OCI-LY7 (cell line): ENCODE measurements at regions not wholly inside any gene's neighbourhood (a gene's known extent, or its start where the extent isn't known, plus 50 kb on each side); places are given as distances from the start of the nearest gene placed in this dataset.

Experiments used
- BruUV-seq: library from RNA; stranded (reverse); fragments of 400-500 nt; replicated peaks from 2 replicates; lab custom pipeline; 2021; lab: Mats Ljungman, UMichigan
- CTCF ChIA-PET: fragments of 300-600 bp; sonication (Branson Sonifier 250); formaldehyde crosslinking; loops from one replicate; lab custom pipeline; 2022; ENCODE audit warnings: antibody characterized with exemption; ENCODE audit not compliant: unreplicated experiment; lab: Charles Lee
- POLR2A ChIA-PET: fragments of 300-600 bp; sonication (Branson Sonifier 250); formaldehyde crosslinking; loops from one replicate; lab custom pipeline; 2022; ENCODE audit warnings: antibody characterized with exemption; lab: Charles Lee
- DNase-seq: peaks from one replicate; pipeline ENCODE4 v3.0.0-alpha.2; 2015; ENCODE audit warnings: low spot score
- H2AFZ ChIP-seq: fragments of 200-600 bp; sonication (generic), shearing (Covaris generic); 2 replicates; pipeline ENCODE4 v1.6.1; 2014; ENCODE audit warnings: mild to moderate bottlenecking, antibody characterized with exemption, low read length, moderate library complexity
- H3K27ac ChIP-seq: fragments of 200-600 bp; sonication (generic); 2 replicates; pipeline ENCODE4 v1.5.1; 2014; ENCODE audit warnings: mixed run types, low read depth, mild to moderate bottlenecking, moderate library complexity, low read length, inconsistent platforms; ENCODE audit not compliant: poor library complexity, severe bottlenecking
- H3K36me3 ChIP-seq: fragments of 200-600 bp; sonication (generic); 2 replicates; pipeline ENCODE4 v1.6.1; 2014; ENCODE audit warnings: mild to moderate bottlenecking, antibody characterized with exemption, low read length, moderate library complexity, mixed read lengths; ENCODE audit not compliant: insufficient read depth
- H3K4me1 ChIP-seq: fragments of 200-600 bp; sonication (generic); 2 replicates; pipeline ENCODE4 v1.5.1; 2014; ENCODE audit warnings: mild to moderate bottlenecking, low read length; ENCODE audit not compliant: insufficient read depth, poor library complexity, severe bottlenecking
- H3K4me2 ChIP-seq: fragments of 200-600 bp; sonication (generic); 2 replicates; pipeline ENCODE4 v1.6.1; 2014; ENCODE audit warnings: mild to moderate bottlenecking, low read length
- H3K4me3 ChIP-seq: fragments of 200-600 bp; sonication (generic); 2 replicates; pipeline ENCODE4 v1.5.1; 2014; ENCODE audit warnings: mild to moderate bottlenecking, low read depth, low read length; ENCODE audit not compliant: poor library complexity, severe bottlenecking
- H3K79me2 ChIP-seq: fragments of 200-600 bp; sonication (generic); 2 replicates; pipeline ENCODE4 v1.6.1; 2016; ENCODE audit warnings: low read depth, mild to moderate bottlenecking, low read length, moderate library complexity, mixed read lengths; ENCODE audit not compliant: insufficient read depth
- H3K9me2 ChIP-seq: fragments of 200-600 bp; sonication (generic); 2 replicates; pipeline ENCODE4 v1.6.1; 2016; ENCODE audit warnings: mild to moderate bottlenecking, low read length, mixed read lengths; ENCODE audit not compliant: insufficient read depth
- H3K9me3 ChIP-seq: fragments of 200-600 bp; sonication (generic); 2 replicates; pipeline ENCODE4 v1.6.1; 2014; ENCODE audit warnings: mild to moderate bottlenecking, mixed run types, low read length, mixed read lengths
- H4K20me1 ChIP-seq: fragments of 200-600 bp; sonication (generic); 2 replicates; pipeline ENCODE4 v1.6.1; 2014; ENCODE audit warnings: mild to moderate bottlenecking, antibody characterized with exemption, low read length, moderate library complexity, mixed read lengths; ENCODE audit not compliant: insufficient read depth
- CTCF ChIP-seq: fragments of 200-600 bp; sonication (generic); conservative IDR thresholded peaks from 2 replicates; pipeline ENCODE4 v1.5.1; 2014; ENCODE audit warnings: mild to moderate bottlenecking, antibody characterized with exemption, low read length, moderate library complexity, mixed read lengths
- EZH2phosphoT487 ChIP-seq: fragments of 200-600 bp; sonication (generic); IDR thresholded peaks from 2 replicates; pipeline ENCODE4 v1.6.1; 2018; ENCODE audit warnings: low read depth, borderline replicate concordance, mild to moderate bottlenecking, mixed run types, antibody characterized with exemption, low read length, moderate library complexity, mixed read lengths
- intact Hi-C: fragments of 100-400 bp; cut with micrococcal nuclease; formaldehyde crosslinking; loops from one replicate; pipeline ENCODE4 v1.10.0; 2022; ENCODE audit not compliant: unreplicated experiment

- H4K20me1 ChIP-seq = no peaks in the 10 kb centered on the region
- ChIA-PET POLR2A (interaction anchor here (0.7 to 1.7 kb wide), 4 partner anchors 9 to 98 kb away, joined by 3 to 7 read pairs (median 5); no protein-coding TSS in a partner anchor), CTCF (interaction anchor here (0.6 kb wide), 1 partner anchor 393 kb away, joined by 3 read pairs; no protein-coding TSS in a partner anchor)
- H3K4me1 ChIP-seq = peaks cover 51% of the 10 kb centered on the region
- H3K79me2 ChIP-seq = no peaks in the 10 kb centered on the region
- peak overlapping the region; percentile 58 for H3K4me2 ChIP-seq
- TF ChIP-seq CTCF = no peak
- H2AFZ ChIP-seq = peak overlapping the region; percentile 82
- peak overlapping the region; percentile 48 for H3K27ac ChIP-seq
- intact Hi-C loops = loop anchor here (5.0 kb wide), 1 partner anchor 95 kb away; no protein-coding TSS in a partner anchor
- peak; percentile 53 for DNase-seq
- no TSS peak for BruUV-seq
- no peaks in the 10 kb centered on the region for H3K9me2 ChIP-seq
- H3K36me3 ChIP-seq = no peaks in the 10 kb centered on the region
- peaks cover 14% of the 10 kb centered on the region; the same call in 1 of the 2 replicates for H3K9me3 ChIP-seq
- H3K4me3 ChIP-seq = peak overlapping the region; percentile 27
Measured at GRCh38 chr16:77057161-77057774, 133.7 kb upstream of the MON1B start.

- Histone ChIP-seq H3K27ac (no peak overlapping the region), H3K79me2 (no peaks in the 10 kb centered on the region), H3K4me2 (no peak overlapping the region), H3K9me3 (peaks cover 14% of the 10 kb centered on the region; the same call in 1 of the 2 replicates), H3K4me1 (peaks cover 44% of the 10 kb centered on the region), H4K20me1 (no peaks in the 10 kb centered on the region), H3K4me3 (no peak overlapping the region), H3K9me2 (no peaks in the 10 kb centered on the region), H2AFZ (no peak overlapping the region), H3K36me3 (no peaks in the 10 kb centered on the region)
- DNase-seq = no peak
- intact Hi-C loops = loop anchor here (5.0 kb wide), 1 partner anchor 97 kb away; no protein-coding TSS in a partner anchor
- ChIA-PET POLR2A (no interaction called here), CTCF (no interaction called here)
- TF ChIP-seq EZH2phosphoT487 (no peak), CTCF (no peak)
- BruUV-seq = no TSS peak
Measured at GRCh38 chr16:77059446-77059845, 131.5 kb upstream of the MON1B start.

DNA sequence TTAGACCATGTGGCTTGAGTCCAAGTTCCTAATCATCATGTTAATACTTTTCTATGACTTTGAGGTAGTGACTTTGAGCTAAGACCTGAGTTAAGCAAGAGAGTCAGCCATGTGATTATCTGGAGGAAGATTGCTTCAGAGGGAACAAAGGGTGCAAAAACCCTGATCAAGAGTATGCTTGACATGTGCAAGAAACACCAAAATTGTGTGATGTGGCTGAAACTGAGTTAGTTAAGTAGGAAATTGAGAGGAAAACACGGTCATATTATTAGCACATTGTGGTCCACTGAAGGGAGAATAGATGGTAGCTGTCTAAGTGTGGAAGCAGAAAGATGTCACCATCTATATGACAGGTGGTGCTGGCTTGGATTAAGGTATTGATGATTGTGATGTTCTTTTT lies 130.4 kb upstream of the MON1B start:
- TF ChIP-seq EZH2phosphoT487 (no peak), CTCF (no peak)
- Histone ChIP-seq H3K4me3 (no peak overlapping the region), H3K4me1 (peaks cover 35% of the 10 kb centered on the region), H3K4me2 (peak overlapping the region; percentile 40), H4K20me1 (no peaks in the 10 kb centered on the region), H2AFZ (peak overlapping the region; percentile 30; the same call in 1 of the 2 replicates), H3K9me2 (no peaks in the 10 kb centered on the region), H3K9me3 (peaks cover 13% of the 10 kb centered on the region; the same call in 1 of the 2 replicates), H3K36me3 (no peaks in the 10 kb centered on the region), H3K27ac (no peak overlapping the region), H3K79me2 (no peaks in the 10 kb centered on the region)
- ChIA-PET POLR2A (interaction anchor here (0.5 to 1.2 kb wide), 2 partner anchors 11 to 109 kb away, joined by 3 to 5 read pairs; no protein-coding TSS in a partner anchor), CTCF (no interaction called here)
- intact Hi-C loops = no loop called here
- no peak for DNase-seq
- no TSS peak for BruUV-seq
